IMR-90 (cell line): ENCODE measurements at regions not wholly inside any gene's neighbourhood (a gene's known extent, or its start where the extent isn't known, plus 50 kb on each side); places are given as distances from the start of the nearest gene placed in this dataset.

Experiments used
- ATAC-seq: fragments of 200-7000 bp; cut with Tn5 transposase; 2 replicates; pipeline ENCODE4 v1.9.1; 2020; ENCODE audit warnings: low read depth, mild to moderate bottlenecking, moderate library complexity
- BruUV-seq: library from RNA; stranded (reverse); fragments of 400-500 nt; replicated peaks from 2 replicates; lab custom pipeline; 2021; lab: Mats Ljungman, UMichigan
- CTCF ChIA-PET: fragments of 300-600 bp; formaldehyde crosslinking; extraction: SDS; loops from one replicate; lab custom pipeline; 2021; ENCODE audit warnings: antibody characterized with exemption; lab: Yijun Ruan, JAX
- POLR2A ChIA-PET: fragments of 300-600 bp; sonication (Branson Sonifier 250); formaldehyde crosslinking; loops from one replicate; lab custom pipeline; 2022; ENCODE audit warnings: antibody characterized with exemption; ENCODE audit not compliant: unreplicated experiment; lab: Charles Lee
- DNase-seq: peaks from one replicate; pipeline ENCODE4 v3.0.0; 2013
- H2AFZ ChIP-seq: replicated peaks from 2 replicates; pipeline ENCODE3; 2013; ENCODE audit warnings: low read length, mild to moderate bottlenecking; ENCODE audit not compliant: poor library complexity
- H2AK5ac ChIP-seq: 2 replicates; pipeline ENCODE4 v1.6.1; 2013; ENCODE audit warnings: low read depth, low read length, inconsistent platforms
- H2AK9ac ChIP-seq: replicated peaks from 2 replicates; pipeline ENCODE3; 2013; ENCODE audit warnings: mild to moderate bottlenecking, low read depth, low read length, moderate library complexity; ENCODE audit not compliant: poor library complexity
- H2BK120ac ChIP-seq: 2 replicates; pipeline ENCODE4 v1.6.1; 2013; ENCODE audit warnings: low read depth, low read length, inconsistent platforms
- H2BK15ac ChIP-seq: 3 replicates; pipeline ENCODE4 v1.6.1; 2013; ENCODE audit warnings: low read depth, low read length, inconsistent platforms
- H2BK20ac ChIP-seq: 2 replicates; pipeline ENCODE4 v1.6.1; 2013; ENCODE audit warnings: low read depth, mild to moderate bottlenecking, inconsistent platforms, low read length, moderate library complexity
- H2BK5ac ChIP-seq: 2 replicates; pipeline ENCODE4 v1.6.1; 2013; ENCODE audit warnings: mild to moderate bottlenecking, low read depth, low read length, inconsistent platforms; ENCODE audit not compliant: poor library complexity, severe bottlenecking
- H3K14ac ChIP-seq: replicated peaks from 2 replicates; pipeline ENCODE4 v1.6.1; 2013; ENCODE audit warnings: low read depth, low read length, inconsistent platforms
- H3K18ac ChIP-seq: 2 replicates; pipeline ENCODE4 v1.6.1; 2013; ENCODE audit warnings: low read depth, low read length, control low read depth
- H3K23ac ChIP-seq: 2 replicates; pipeline ENCODE4 v1.6.1; 2013; ENCODE audit warnings: low read depth, low read length, inconsistent platforms
- H3K27ac ChIP-seq: 2 replicates; pipeline ENCODE4 v1.5.1; 2013; ENCODE audit warnings: mild to moderate bottlenecking, control low read depth, low read length; ENCODE audit not compliant: insufficient read depth
- H3K27me3 ChIP-seq: 2 replicates; pipeline ENCODE4 v1.6.1; 2013; ENCODE audit warnings: low read length; ENCODE audit not compliant: control insufficient read depth, insufficient read depth
- H3K36me3 ChIP-seq: 2 replicates; pipeline ENCODE4 v1.6.1; 2013; ENCODE audit warnings: low read length, mixed read lengths; ENCODE audit not compliant: control insufficient read depth, insufficient read depth
- H3K4ac ChIP-seq: 2 replicates; pipeline ENCODE4 v1.6.1; 2013; ENCODE audit warnings: low read depth, low read length, inconsistent platforms
- H3K4me1 ChIP-seq: 2 replicates; pipeline ENCODE4 v1.6.1; 2013; ENCODE audit warnings: low read length, mixed read lengths; ENCODE audit not compliant: control insufficient read depth, insufficient read depth
- H3K4me2 ChIP-seq: 2 replicates; pipeline ENCODE4 v1.6.1; 2013; ENCODE audit warnings: low read depth, mild to moderate bottlenecking, control low read depth, low read length, moderate library complexity
- H3K4me3 ChIP-seq: 2 replicates; pipeline ENCODE4 v1.5.1; 2013; ENCODE audit warnings: low read depth, mild to moderate bottlenecking, control low read depth, low read length, moderate library complexity; ENCODE audit not compliant: insufficient read depth
- H3K56ac ChIP-seq: 2 replicates; pipeline ENCODE4 v1.6.1; 2013; ENCODE audit warnings: low read length, inconsistent platforms; ENCODE audit not compliant: insufficient read depth; ENCODE audit errors: extremely low read depth
- H3K79me1 ChIP-seq, 2 experiments: 2 replicates each; pipeline ENCODE4 v1.6.1; 2013; ENCODE audit warnings: low read length in 2 of 2, inconsistent platforms in 1 of 2, low read depth in 1 of 2
- H3K9ac ChIP-seq: 2 replicates; pipeline ENCODE4 v1.6.1; 2013; ENCODE audit warnings: low read depth, low read length, control low read depth
- H3K9me1 ChIP-seq: 2 replicates; pipeline ENCODE4 v1.6.1; 2013; ENCODE audit warnings: low read length, inconsistent platforms; ENCODE audit not compliant: insufficient read depth
- H3K9me3 ChIP-seq: 2 replicates; pipeline ENCODE4 v1.6.1; 2013; ENCODE audit warnings: low read length; ENCODE audit not compliant: control insufficient read depth, insufficient read depth
- H4K20me1 ChIP-seq: 2 replicates; pipeline ENCODE4 v1.6.1; 2013; ENCODE audit warnings: low read length, inconsistent platforms; ENCODE audit not compliant: insufficient read depth
- H4K5ac ChIP-seq: 2 replicates; pipeline ENCODE4 v1.6.1; 2013; ENCODE audit warnings: mild to moderate bottlenecking, low read depth, low read length, control low read depth
- H4K8ac ChIP-seq, 2 experiments: 2 replicates each; pipeline ENCODE4 v1.6.1; 2013; ENCODE audit warnings: low read depth in 2 of 2, low read length in 2 of 2, control low read depth in 1 of 2, inconsistent platforms in 1 of 2
- H4K91ac ChIP-seq: 2 replicates; pipeline ENCODE4 v1.6.1; 2013; ENCODE audit warnings: low read depth, low read length, inconsistent platforms; ENCODE audit not compliant: insufficient read depth
- BHLHE40 ChIP-seq: fragments of 150-350 bp; IDR thresholded peaks from 2 replicates; pipeline ENCODE4 v1.6.1; 2016; ENCODE audit warnings: mild to moderate bottlenecking, low read depth, low read length
- CHD1 ChIP-seq: IDR thresholded peaks from 2 replicates; pipeline ENCODE4 v1.6.1; 2012; ENCODE audit warnings: low read depth, low read length, improper control_type of control experiment
- MAFK ChIP-seq: IDR thresholded peaks from 2 replicates; pipeline ENCODE4 v1.6.1; 2012; ENCODE audit warnings: low read depth, low read length, improper control_type of control experiment
- MAZ ChIP-seq: IDR thresholded peaks from 2 replicates; pipeline ENCODE4 v1.6.1; 2012; ENCODE audit warnings: low read depth, mild to moderate bottlenecking, low read length, improper control_type of control experiment, moderate library complexity, borderline replicate concordance
- MXI1 ChIP-seq: IDR thresholded peaks from 2 replicates; pipeline ENCODE4 v1.6.1; 2012; ENCODE audit warnings: low read depth, mild to moderate bottlenecking, low read length, moderate library complexity, borderline replicate concordance
- NFE2L2 ChIP-seq: fragments of 150-350 bp; IDR thresholded peaks from 2 replicates; pipeline ENCODE4 v1.6.1; 2016; ENCODE audit warnings: low read depth, mild to moderate bottlenecking, low read length
- RCOR1 ChIP-seq: IDR thresholded peaks from 2 replicates; pipeline ENCODE4 v1.6.1; 2012; ENCODE audit warnings: mild to moderate bottlenecking, low read length, improper control_type of control experiment; ENCODE audit not compliant: insufficient replicate concordance
- RFX5 ChIP-seq: IDR thresholded peaks from 2 replicates; pipeline ENCODE4 v1.8.0; 2012; ENCODE audit warnings: low read depth, mild to moderate bottlenecking, low read length, moderate library complexity
- WGBS, 2 experiments: methylation state at CpG; one replicate each; pipeline versions ENCODE4 v1.1.5 to v1.1.7; 2013; ENCODE audit warnings: missing lambda C conversion rate in 2 of 2; ENCODE audit not compliant: insufficient read length in 1 of 2; ENCODE audit errors: extremely low coverage in 2 of 2; 5-methylcytosine and 5-hydroxymethylcytosine counted together
- dilution Hi-C: fragments of 300-500 bp; cut with HindIII; formaldehyde crosslinking; loops from one replicate; pipeline ENCODE4 v1.14.3; 2018; ENCODE audit warnings: low sequenced_read_pairs; ENCODE audit not compliant: unreplicated experiment
- in situ Hi-C: fragments of 300-500 bp; cut with MboI; formaldehyde crosslinking; loops from 3 replicates; pipeline ENCODE4 v1.14.3; 2019; ENCODE audit warnings: low sequenced_read_pairs, inconsistent platforms, mixed read lengths
- intact Hi-C: fragments of 100-400 bp; cut with micrococcal nuclease; formaldehyde crosslinking; loops from 2 replicates; pipeline ENCODE4 v1.10.0; 2022
- TF ChIP-seq, protein P1 (sequence below): fragments of 150-350 bp; IDR thresholded peaks from 2 replicates; pipeline ENCODE4 v1.6.1; 2016; ENCODE audit warnings: low read depth, mild to moderate bottlenecking, low read length, moderate library complexity, borderline replicate concordance
- TF ChIP-seq, protein P2 (sequence below): fragments of 150-350 bp; IDR thresholded peaks from 2 replicates; pipeline ENCODE4 v1.6.1; 2017; ENCODE audit warnings: mild to moderate bottlenecking, antibody characterized with exemption, low read length, low read depth

DNA sequence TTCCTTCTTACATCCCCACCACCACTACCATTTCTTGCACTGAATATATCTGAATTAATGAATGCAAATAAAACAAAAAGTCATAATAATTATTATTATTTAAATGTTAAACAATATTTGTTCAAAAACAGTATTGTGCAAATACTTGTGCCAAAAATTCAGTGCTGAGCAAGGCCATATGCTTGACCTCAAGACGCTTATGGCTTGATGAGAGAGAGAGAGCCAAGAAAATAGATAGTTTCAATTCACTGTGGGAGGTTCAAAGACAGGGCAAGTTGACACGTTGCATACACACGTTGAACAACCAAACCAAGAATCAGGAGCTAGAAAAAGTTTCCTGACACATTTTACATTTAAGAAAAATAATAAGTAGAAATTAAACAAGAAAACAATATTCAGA is 1421.7 kb downstream of the KCNT2 start:
- ATAC-seq: no peak
- Histone ChIP-seq H4K20me1 (no peaks in the 10 kb centered on the region), H3K18ac (no peak overlapping the region), H4K91ac (no peak overlapping the region), H4K5ac (no peak overlapping the region), H3K4me3 (no peak overlapping the region), H2BK5ac (no peak overlapping the region), H4K8ac (no peak overlapping the region), H2BK15ac (no peak overlapping the region), H3K4ac (no peak overlapping the region), H2AFZ (no peak overlapping the region), H3K4me1 (no peaks in the 10 kb centered on the region), H3K27ac (no peak overlapping the region), H3K23ac (no peak overlapping the region), H2AK9ac (no peak overlapping the region), H3K56ac (no peak overlapping the region), H3K9me1 (no peaks in the 10 kb centered on the region), H2BK20ac (no peak overlapping the region), H3K14ac (no peak overlapping the region), H2AK5ac (no peak overlapping the region), H3K79me1 (no peaks in the 10 kb centered on the region), H2BK120ac (no peak overlapping the region), H3K36me3 (no peaks in the 10 kb centered on the region), H3K9ac (no peak overlapping the region), H3K27me3 (no peaks in the 10 kb centered on the region), H3K4me2 (no peak overlapping the region), H3K9me3 (no peaks in the 10 kb centered on the region)
- no CpG with 5 or more reads among the region's 3 CpGs for WGBS, 2 experiments
- in situ Hi-C loops: no loop called here
- ChIA-PET POLR2A (no interaction called here), CTCF (interaction anchor here (0.5 kb wide), 1 partner anchor 190 kb away, joined by 5 read pairs; no protein-coding TSS in a partner anchor)
- no TSS peak for BruUV-seq
- intact Hi-C loops: no loop called here
- DNase-seq: no peak
- no peak for TF ChIP-seq BHLHE40
- TF ChIP-seq, protein P1, sequence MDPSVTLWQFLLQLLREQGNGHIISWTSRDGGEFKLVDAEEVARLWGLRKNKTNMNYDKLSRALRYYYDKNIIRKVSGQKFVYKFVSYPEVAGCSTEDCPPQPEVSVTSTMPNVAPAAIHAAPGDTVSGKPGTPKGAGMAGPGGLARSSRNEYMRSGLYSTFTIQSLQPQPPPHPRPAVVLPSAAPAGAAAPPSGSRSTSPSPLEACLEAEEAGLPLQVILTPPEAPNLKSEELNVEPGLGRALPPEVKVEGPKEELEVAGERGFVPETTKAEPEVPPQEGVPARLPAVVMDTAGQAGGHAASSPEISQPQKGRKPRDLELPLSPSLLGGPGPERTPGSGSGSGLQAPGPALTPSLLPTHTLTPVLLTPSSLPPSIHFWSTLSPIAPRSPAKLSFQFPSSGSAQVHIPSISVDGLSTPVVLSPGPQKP: no peak
- no peak for TF ChIP-seq CHD1
- TF ChIP-seq MAZ: no peak
- TF ChIP-seq RFX5: no peak
- TF ChIP-seq NFE2L2: no peak
- TF ChIP-seq, protein P2, sequence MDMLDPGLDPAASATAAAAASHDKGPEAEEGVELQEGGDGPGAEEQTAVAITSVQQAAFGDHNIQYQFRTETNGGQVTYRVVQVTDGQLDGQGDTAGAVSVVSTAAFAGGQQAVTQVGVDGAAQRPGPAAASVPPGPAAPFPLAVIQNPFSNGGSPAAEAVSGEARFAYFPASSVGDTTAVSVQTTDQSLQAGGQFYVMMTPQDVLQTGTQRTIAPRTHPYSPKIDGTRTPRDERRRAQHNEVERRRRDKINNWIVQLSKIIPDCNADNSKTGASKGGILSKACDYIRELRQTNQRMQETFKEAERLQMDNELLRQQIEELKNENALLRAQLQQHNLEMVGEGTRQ: no peak
- TF ChIP-seq MXI1: no peak
- no peak for TF ChIP-seq RCOR1
- no peak for TF ChIP-seq MAFK
- dilution Hi-C loops: no loop called here
